ENCODE measurements at regions not wholly inside any gene's neighbourhood (a gene's known extent, or its start where the extent isn't known, plus 50 kb on each side); places are given as distances from the start of the nearest gene placed in this dataset.

GRCh38 chr7:12030116-12030515, 181.0 kb upstream of the TMEM106B start:
- Histone ChIP-seq H3K9ac (ENCODE audit: insufficient read depth, low read depth, low read length) (no peak overlapping the region), H3K9me3 (ENCODE audit: low read length) (no peaks in the 10 kb centered on the region), H3K27ac (ENCODE audit: extremely low read length, insufficient read depth, low read length) (no peak overlapping the region), H3K27me3 (ENCODE audit: control insufficient read depth in 1 of 2, insufficient read depth in 2 of 2, low read length in 2 of 2) (no peaks in the 10 kb centered on the region), H3K4me2 (ENCODE audit: low read depth, low read length) (no peak overlapping the region), H2AFZ (ENCODE audit: low read length) (no peak overlapping the region), H3K4me1 (ENCODE audit: insufficient read depth, low read length) (no peaks in the 10 kb centered on the region), H3K36me3 (replicated peaks in 1 of 2; ENCODE audit: control insufficient read depth in 1 of 2, insufficient read depth in 2 of 2, low read length in 2 of 2) (no peaks in the 10 kb centered on the region), H3K4me3 (replicated peaks in 1 of 3; ENCODE audit: insufficient read depth in 1 of 3, low read depth in 2 of 3, low read length in 3 of 3) (no peak overlapping the region), H4K20me1 (ENCODE audit: insufficient read depth, low read length) (no peaks in the 10 kb centered on the region), H3K79me2 (ENCODE audit: insufficient read depth, low read length) (no peaks in the 10 kb centered on the region)
- in situ Hi-C loops (cut with HindIII; ENCODE audit: extremely low pct_ligation_motif_present, low pct_unique_long_range_greater_than_20kb) (no loop called here), intact Hi-C loops (cut with micrococcal nuclease; ENCODE audit: unreplicated experiment) (no loop called here)
- ChIA-PET POLR2A (no interaction called here), CTCF (ENCODE audit: low intra/inter-chr PET ratio, low total read pairs) (no interaction called here)
- BruUV-seq (replicated peaks) = no TSS peak
- ATAC-seq (no peak), DNase-seq (ENCODE audit: low spot score) (no peak), FAIRE-seq (no peak)
- WGBS (ENCODE audit: low lambda C conversion rate) = 33% methylated on average over 5 of the region's 5 CpGs
- TF ChIP-seq TBX3 (IDR thresholded peaks at IDR 0.05; ENCODE audit: borderline replicate concordance) = no peak
- no peak for TF ChIP-seq ZNF530 (CRISPR knock-in tag; IDR thresholded peaks at IDR 0.05; ENCODE audit: low read depth)
- no peak for TF ChIP-seq ZNF883 (CRISPR knock-in tag; IDR thresholded peaks at IDR 0.05; ENCODE audit: not compliant biosample characterization)
- no peak for TF ChIP-seq THYN1 (CRISPR knock-in tag; IDR thresholded peaks at IDR 0.05; ENCODE audit: borderline replicate concordance, low read depth)
- TF ChIP-seq NONO (IDR thresholded peaks at IDR 0.05) = no peak
- no peak for TF ChIP-seq NONO (CRISPR knock-in tag; conservative IDR thresholded peaks at IDR 0.05)
- no peak for TF ChIP-seq HNRNPLL (IDR thresholded peaks at IDR 0.05; ENCODE audit: low read depth, low read length, poor library complexity, severe bottlenecking)
- TF ChIP-seq GRHL1 (CRISPR knock-in tag; conservative IDR thresholded peaks at IDR 0.05) = no peak
- TF ChIP-seq ARNT (IDR thresholded peaks at IDR 0.05) = no peak
- TF ChIP-seq ZNF143 (CRISPR knock-in tag; IDR thresholded peaks at IDR 0.05) = no peak
- TF ChIP-seq TFAP4 (IDR thresholded peaks at IDR 0.05; ENCODE audit: borderline replicate concordance, low read depth) = no peak
- no peak for TF ChIP-seq ZBTB39 (CRISPR knock-in tag; IDR thresholded peaks at IDR 0.05)
- TF ChIP-seq PAX8 (CRISPR knock-in tag; IDR thresholded peaks at IDR 0.05; ENCODE audit: borderline replicate concordance) = no peak

Data from HepG2 (cell line).